Neuronal stem cell (in vitro differentiated cells): ENCODE measurements at regions not wholly inside any gene's neighbourhood (a gene's known extent, or its start where the extent isn't known, plus 50 kb on each side); places are given as distances from the start of the nearest gene placed in this dataset.

Experiments used
- DNase-seq: peaks from one replicate; pipeline ENCODE4 v3.0.0-alpha.2; 2013; ENCODE audit warnings: low spot score
- H2AFZ ChIP-seq: one replicate; pipeline ENCODE4 v1.6.1; 2013; ENCODE audit warnings: mild to moderate bottlenecking, low read length, inconsistent platforms
- H2AK5ac ChIP-seq: 2 replicates; pipeline ENCODE4 v1.6.1; 2013; ENCODE audit warnings: low read depth, mild to moderate bottlenecking, inconsistent platforms, low read length, moderate library complexity, mixed read lengths
- H2BK120ac ChIP-seq: 2 replicates; pipeline ENCODE4 v1.6.1; 2013; ENCODE audit warnings: low read depth, mild to moderate bottlenecking, inconsistent platforms, low read length, moderate library complexity, mixed read lengths
- H2BK12ac ChIP-seq: one replicate; pipeline ENCODE4 v1.6.1; 2013; ENCODE audit warnings: low read length, inconsistent platforms
- H2BK15ac ChIP-seq: 2 replicates; pipeline ENCODE4 v1.6.1; 2013; ENCODE audit warnings: mild to moderate bottlenecking, low read length, inconsistent platforms, mixed read lengths
- H2BK5ac ChIP-seq: one replicate; pipeline ENCODE4 v1.6.1; 2013; ENCODE audit warnings: inconsistent platforms, mild to moderate bottlenecking, low read length, moderate library complexity
- H3K14ac ChIP-seq: one replicate; pipeline ENCODE4 v1.6.1; 2013; ENCODE audit warnings: low read length, inconsistent platforms
- H3K18ac ChIP-seq: 2 replicates; pipeline ENCODE4 v1.6.1; 2013; ENCODE audit warnings: low read length, inconsistent platforms
- H3K23ac ChIP-seq: 2 replicates; pipeline ENCODE4 v1.6.1; 2013; ENCODE audit warnings: low read depth, mild to moderate bottlenecking, mixed read lengths, low read length, inconsistent platforms; ENCODE audit not compliant: poor library complexity
- H3K27ac ChIP-seq: replicated peaks from 3 replicates; pipeline ENCODE4 v1.5.1; 2013; ENCODE audit warnings: low read length, inconsistent platforms
- H3K27me3 ChIP-seq, 3 experiments: 2 replicates each; pipeline ENCODE4 v1.6.1; 2013; ENCODE audit warnings: low read length in 3 of 3, mild to moderate bottlenecking in 2 of 3, inconsistent platforms in 1 of 3, low read depth in 1 of 3, mixed read lengths in 1 of 3, moderate library complexity in 1 of 3; ENCODE audit not compliant: control insufficient read depth in 3 of 3, insufficient read depth in 3 of 3
- H3K36me3 ChIP-seq, 2 donors: replicated peaks in 1 of 2; 2 replicates each; pipeline ENCODE4 v1.6.1; 2013; ENCODE audit warnings: low read length in 2 of 2; ENCODE audit not compliant: control insufficient read depth in 2 of 2, insufficient read depth in 2 of 2
- H3K4ac ChIP-seq: 2 replicates; pipeline ENCODE4 v1.6.1; 2013; ENCODE audit warnings: inconsistent platforms, mild to moderate bottlenecking, low read length, moderate library complexity
- H3K4me1 ChIP-seq, 2 donors: 1 replicate in 1 of 2; 2 replicates in 1 of 2; pipeline ENCODE4 v1.6.1; 2013; ENCODE audit warnings: low read length in 2 of 2, low read depth in 1 of 2; ENCODE audit not compliant: control insufficient read depth in 2 of 2, insufficient read depth in 1 of 2
- H3K4me2 ChIP-seq: one replicate; pipeline ENCODE4 v1.6.1; 2013; ENCODE audit warnings: mild to moderate bottlenecking, low read length, inconsistent platforms; ENCODE audit not compliant: insufficient read depth, poor library complexity, severe bottlenecking
- H3K4me3 ChIP-seq, 2 donors: 2 replicates each; pipeline ENCODE4 v1.5.1; 2013; ENCODE audit warnings: low read length in 2 of 2, mild to moderate bottlenecking in 2 of 2, inconsistent platforms in 1 of 2, moderate library complexity in 1 of 2
- H3K79me1 ChIP-seq: one replicate; pipeline ENCODE4 v1.6.1; 2013; ENCODE audit warnings: low read depth, mild to moderate bottlenecking, inconsistent platforms, low read length, moderate library complexity
- H3K9ac ChIP-seq: one replicate; pipeline ENCODE4 v1.6.1; 2013; ENCODE audit warnings: mild to moderate bottlenecking, low read depth, low read length, inconsistent platforms; ENCODE audit not compliant: poor library complexity
- H3K9me3 ChIP-seq, 2 donors: replicated peaks in 1 of 2; 2 replicates each; pipeline versions ENCODE3 to v1.6.1; 2013; ENCODE audit warnings: low read length in 2 of 2, mild to moderate bottlenecking in 2 of 2, inconsistent platforms in 1 of 2, low read depth in 1 of 2, mixed read lengths in 1 of 2, moderate library complexity in 1 of 2; ENCODE audit not compliant: control insufficient read depth in 2 of 2, insufficient read depth in 1 of 2
- H4K8ac ChIP-seq: one replicate; pipeline ENCODE4 v1.6.1; 2013; ENCODE audit warnings: low read depth, mild to moderate bottlenecking, inconsistent platforms, low read length, moderate library complexity
- H4K91ac ChIP-seq: one replicate; pipeline ENCODE4 v1.6.1; 2013; ENCODE audit warnings: low read length, low read depth, mild to moderate bottlenecking, inconsistent platforms; ENCODE audit not compliant: poor library complexity
- WGBS, 2 donors: extraction: QIAGEN DNeasy Blood & Tissue Kit; methylation state at CpG; one replicate each; pipeline ENCODE4 v1.1.7; 2013; ENCODE audit warnings: missing lambda C conversion rate in 2 of 2, mixed read lengths in 1 of 2; ENCODE audit not compliant: insufficient read length in 2 of 2, insufficient replicate concordance in 1 of 2; ENCODE audit errors: extremely low coverage in 2 of 2; 5-methylcytosine and 5-hydroxymethylcytosine counted together

DNA sequence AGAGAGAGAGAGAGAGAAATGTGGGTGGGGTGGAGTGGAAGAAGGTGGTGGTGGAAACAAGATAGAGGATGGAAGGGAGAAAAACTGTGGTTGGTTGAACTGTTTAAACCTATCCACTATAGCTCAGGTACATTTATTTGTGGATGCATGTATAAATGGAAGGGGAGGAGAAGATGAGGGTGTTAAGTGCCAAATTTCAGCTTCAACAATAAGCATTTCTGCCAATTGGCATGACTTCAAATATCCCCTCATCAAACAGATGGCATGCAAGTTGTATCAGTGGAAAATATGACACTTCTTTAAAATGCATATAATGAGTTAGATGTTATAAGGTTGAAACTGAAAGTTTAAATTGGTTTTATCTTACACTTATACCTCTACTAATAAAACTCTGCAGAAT, 216.1 kb downstream of the LMBRD1 start:
- no peak for DNase-seq
- Histone ChIP-seq H3K27ac (no peak overlapping the region), H4K91ac (no peak overlapping the region), H2AK5ac (no peak overlapping the region), H3K9me3 (no peaks in the 10 kb centered on the region), H3K27me3 (no peaks in the 10 kb centered on the region), H3K14ac (no peak overlapping the region), H2BK5ac (no peak overlapping the region), H4K8ac (no peak overlapping the region), H3K23ac (no peak overlapping the region), H3K4ac (no peak overlapping the region), H3K4me1 (peaks cover 2 to 3% of the 10 kb centered on the region in 2 donors), H2BK12ac (no peak overlapping the region), H3K9ac (no peak overlapping the region), H3K4me3 (no peak overlapping the region), H2AFZ (no peak overlapping the region), H2BK15ac (no peak overlapping the region), H3K36me3 (no peaks in the 10 kb centered on the region), H3K18ac (no peak overlapping the region), H3K79me1 (no peaks in the 10 kb centered on the region), H3K4me2 (no peak overlapping the region), H2BK120ac (no peak overlapping the region)

DNA sequence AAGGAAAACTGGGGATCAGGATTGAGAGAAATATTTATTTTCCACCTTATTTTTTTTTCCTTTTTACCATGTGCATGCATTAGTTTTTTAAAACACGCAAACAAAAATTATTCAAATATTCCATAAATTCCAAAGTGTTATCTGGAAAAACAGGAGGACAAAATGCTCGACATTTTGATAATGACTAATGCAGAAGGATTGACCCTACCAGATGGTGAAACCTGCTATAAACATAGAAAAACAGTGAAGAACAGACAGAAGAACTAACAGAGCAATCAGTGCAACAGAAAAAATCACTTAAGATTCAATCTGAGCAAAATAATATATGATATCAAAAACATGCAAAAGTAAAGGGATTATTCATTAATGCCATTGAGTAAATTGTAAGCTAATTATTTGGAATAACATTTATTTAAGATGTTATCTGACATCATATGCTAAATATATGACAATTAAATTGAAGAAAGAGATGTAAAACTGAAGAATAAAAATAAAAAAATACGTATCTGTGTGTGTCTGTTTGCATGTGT, 218.4 kb downstream of the LMBRD1 start:
- Histone ChIP-seq H3K9ac (no peak overlapping the region), H4K91ac (no peak overlapping the region), H3K23ac (no peak overlapping the region), H3K4me1 (no peaks in the 10 kb centered on the region), H3K18ac (no peak overlapping the region), H3K4me3 (no peak overlapping the region), H3K14ac (no peak overlapping the region), H4K8ac (no peak overlapping the region), H3K4ac (no peak overlapping the region), H2BK120ac (no peak overlapping the region), H2AK5ac (no peak overlapping the region), H2AFZ (no peak overlapping the region), H3K27me3 (no peaks in the 10 kb centered on the region), H3K27ac (no peak overlapping the region), H2BK5ac (no peak overlapping the region), H3K4me2 (no peak overlapping the region), H2BK15ac (no peak overlapping the region), H3K79me1 (no peaks in the 10 kb centered on the region), H3K9me3 (no peaks in the 10 kb centered on the region), H2BK12ac (no peak overlapping the region), H3K36me3 (no peaks in the 10 kb centered on the region)
- no peak for DNase-seq
- WGBS, 2 donors, result no CpG with 5 or more reads among the region's 3 CpGs

DNA sequence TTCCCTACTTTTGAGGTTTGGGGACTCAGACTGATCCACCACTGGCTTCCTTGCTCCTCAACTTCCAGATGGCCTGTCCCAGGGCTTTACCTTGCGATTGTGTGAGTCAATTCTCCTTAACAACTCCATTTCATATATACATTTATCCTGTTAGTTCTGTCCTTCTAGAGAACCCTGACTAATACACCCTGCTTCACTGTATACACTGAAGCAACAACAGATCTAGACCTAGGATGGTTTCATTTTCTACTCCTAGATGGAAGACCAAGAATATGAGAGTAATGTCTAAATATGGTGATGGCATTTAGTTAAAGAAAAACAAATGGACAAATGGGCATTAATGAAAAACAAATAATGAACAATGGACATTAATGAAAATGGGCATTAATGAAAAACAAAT, 225.6 kb downstream of the LMBRD1 start:
- no peak overlapping the region for H3K4me2 ChIP-seq
- H3K4ac ChIP-seq, result no peak overlapping the region
- no peak overlapping the region for H4K8ac ChIP-seq
- H2BK15ac ChIP-seq, result no peak overlapping the region
- H3K23ac ChIP-seq, result no peak overlapping the region
- no CpG with 5 or more reads among the region's 1 CpG for WGBS, 2 donors
- no peak overlapping the region for H2AK5ac ChIP-seq
- no peaks in the 10 kb centered on the region for H3K79me1 ChIP-seq
- H3K27me3 ChIP-seq, result no peaks in the 10 kb centered on the region
- no peak overlapping the region for H3K9ac ChIP-seq
- no peak overlapping the region for H2BK5ac ChIP-seq
- H4K91ac ChIP-seq, result no peak overlapping the region
- peak overlapping the region; percentile 57 for H2AFZ ChIP-seq
- peaks cover 2% of the 10 kb centered on the region in 2 donors for H3K9me3 ChIP-seq
- H3K18ac ChIP-seq, result no peak overlapping the region
- no peak overlapping the region for H3K4me3 ChIP-seq
- no peak overlapping the region for H3K27ac ChIP-seq
- H3K36me3 ChIP-seq, result no peaks in the 10 kb centered on the region
- H3K14ac ChIP-seq, result no peak overlapping the region
- no peak overlapping the region for H2BK12ac ChIP-seq
- H3K4me1 ChIP-seq, result no peaks in the 10 kb centered on the region
- DNase-seq, result no peak
- H2BK120ac ChIP-seq, result no peak overlapping the region

DNA sequence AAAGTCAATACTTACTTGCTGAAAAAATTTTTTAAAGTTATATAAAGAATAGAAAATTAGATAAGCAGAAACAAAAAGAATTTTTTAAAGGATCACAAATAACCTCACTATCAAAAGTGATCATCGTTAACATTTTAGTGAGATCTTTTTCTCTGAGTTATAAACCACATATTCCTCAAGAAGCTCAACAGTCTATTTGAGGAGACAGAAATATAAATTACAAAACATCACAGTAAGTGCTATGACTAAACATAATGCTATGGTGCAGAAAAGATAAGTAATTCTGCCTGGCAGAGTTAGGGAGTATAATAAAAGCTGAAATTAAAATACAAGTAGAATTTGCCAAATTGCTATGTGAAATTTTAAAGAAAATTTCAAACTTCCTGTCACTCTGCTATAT, 226.7 kb downstream of the LMBRD1 start:
- WGBS, 2 donors, result no CpG with 5 or more reads among the region's 1 CpG
- no peak for DNase-seq
- H3K9me3 ChIP-seq, result peaks cover 2% of the 10 kb centered on the region in 2 donors

More for the DNA sequence above, 226.7 kb downstream of the LMBRD1 start:
- Histone ChIP-seq H3K27me3 (no peaks in the 10 kb centered on the region), H3K4me3 (no peak overlapping the region), H3K14ac (no peak overlapping the region), H3K4me1 (no peaks in the 10 kb centered on the region), H2AFZ (no peak overlapping the region), H2BK12ac (no peak overlapping the region), H4K91ac (no peak overlapping the region), H2BK120ac (no peak overlapping the region), H2BK15ac (no peak overlapping the region), H3K36me3 (no peaks in the 10 kb centered on the region), H3K27ac (no peak overlapping the region), H3K4ac (no peak overlapping the region), H2AK5ac (no peak overlapping the region), H3K23ac (no peak overlapping the region), H3K79me1 (no peaks in the 10 kb centered on the region), H2BK5ac (no peak overlapping the region), H4K8ac (no peak overlapping the region), H3K18ac (no peak overlapping the region), H3K4me2 (no peak overlapping the region), H3K9ac (no peak overlapping the region)
